Activated T-cell treated with anti-CD3 and anti-CD28 coated beads, Interleukin-2, amount 50 U/mL, for 72 hours (primary cell): ENCODE measurements at regions not wholly inside any gene's neighbourhood (a gene's known extent, or its start where the extent isn't known, plus 50 kb on each side); places are given as distances from the start of the nearest gene placed in this dataset.

Experiments
- ATAC-seq, 2 donors: fragments of 150-1000 bp; cut with Tn5 transposase; replicated peaks in 1 of 2; 2 replicates each; pipeline ENCODE4 v1.10.0; 2021; ENCODE audit warnings: moderate library complexity in 2 of 2, mild to moderate bottlenecking in 1 of 2
- DNase-seq, 2 donors: peaks; one replicate each; pipeline ENCODE4 v3.0.0; 2021 to 2022; ENCODE audit warnings: mixed read lengths in 1 of 2
- H3K27ac Mint-ChIP-seq: one replicate; pipeline ENCODE4 v1.8.0; 2022; ENCODE audit warnings: mild to moderate bottlenecking, moderate library complexity, mixed read lengths
- H3K27me3 Mint-ChIP-seq: one replicate; pipeline ENCODE4 v1.8.0; 2022; ENCODE audit warnings: low read depth, mixed read lengths
- H3K36me3 Mint-ChIP-seq, 2 donors: one replicate each; pipeline ENCODE4 v1.8.0; 2022; ENCODE audit warnings: mixed read lengths in 2 of 2, mild to moderate bottlenecking in 1 of 2; ENCODE audit not compliant: insufficient read depth in 2 of 2
- H3K4me1 Mint-ChIP-seq: one replicate; pipeline ENCODE4 v1.8.0; 2022; ENCODE audit warnings: low read depth, mixed read lengths
- H3K4me3 Mint-ChIP-seq, 2 donors: one replicate each; pipeline ENCODE4 v1.8.0; 2022; ENCODE audit warnings: mild to moderate bottlenecking in 2 of 2, mixed read lengths in 2 of 2, moderate library complexity in 2 of 2
- H3K9me3 Mint-ChIP-seq, 2 donors: one replicate each; pipeline ENCODE4 v1.8.0; 2022; ENCODE audit warnings: mixed read lengths in 2 of 2

GRCh38 chr7:3238525-3239210, 62.4 kb upstream of the SDK1 start:
- no peak overlapping the region for H3K27ac Mint-ChIP-seq
- peaks cover 7% of the 10 kb centered on the region for H3K27me3 Mint-ChIP-seq
- H3K4me1 Mint-ChIP-seq: peaks cover 6% of the 10 kb centered on the region
- H3K4me3 Mint-ChIP-seq: no peak overlapping the region
- ATAC-seq: no peak
- H3K36me3 Mint-ChIP-seq: peaks cover 8 to 23% of the 10 kb centered on the region in 2 donors
- H3K9me3 Mint-ChIP-seq: peaks cover 14 to 15% of the 10 kb centered on the region in 2 donors
- DNase-seq: no peak

GRCh38 chr7:3239291-3239691, 61.8 kb upstream of the SDK1 start:
- peaks cover 6% of the 10 kb centered on the region for H3K4me1 Mint-ChIP-seq
- peaks cover 8 to 23% of the 10 kb centered on the region in 2 donors for H3K36me3 Mint-ChIP-seq
- DNase-seq (no peak), ATAC-seq (no peak)
- no peak overlapping the region for H3K27ac Mint-ChIP-seq
- H3K27me3 Mint-ChIP-seq: peaks cover 7% of the 10 kb centered on the region
- H3K4me3 Mint-ChIP-seq: no peak overlapping the region
- H3K9me3 Mint-ChIP-seq: peaks cover 14 to 15% of the 10 kb centered on the region in 2 donors

GRCh38 chr7:3240826-3241430, 60.1 kb upstream of the SDK1 start:
- no peak for ATAC-seq
- Mint-ChIP-seq H3K4me3 (no peak overlapping the region), H3K4me1 (peaks cover 6% of the 10 kb centered on the region), H3K9me3 (peaks cover 6 to 7% of the 10 kb centered on the region in 2 donors), H3K27me3 (no peaks in the 10 kb centered on the region), H3K27ac (no peak overlapping the region), H3K36me3 (peaks cover 0 to 12% of the 10 kb centered on the region in 2 donors)
- DNase-seq: no peak

- Mint-ChIP-seq H3K36me3 (peaks cover 2 to 10% of the 10 kb centered on the region in 2 donors), H3K9me3 (peaks cover 5 to 10% of the 10 kb centered on the region in 2 donors), H3K4me1 (peaks cover 6% of the 10 kb centered on the region), H3K27me3 (no peaks in the 10 kb centered on the region), H3K4me3 (no peak overlapping the region), H3K27ac (no peak overlapping the region)
- no peak for ATAC-seq
- no peak for DNase-seq
Observed at GRCh38 chr7:3241686-3242258, 59.3 kb upstream of the SDK1 start.

GRCh38 chr7:3242398-3242972, 58.6 kb upstream of the SDK1 start:
- no peak overlapping the region for H3K27ac Mint-ChIP-seq
- H3K27me3 Mint-ChIP-seq: no peaks in the 10 kb centered on the region
- no peak for DNase-seq
- H3K4me1 Mint-ChIP-seq: peaks cover 6% of the 10 kb centered on the region
- no peak for ATAC-seq
- no peak overlapping the region for H3K4me3 Mint-ChIP-seq
- peaks cover 4 to 9% of the 10 kb centered on the region in 2 donors for H3K36me3 Mint-ChIP-seq
- peaks cover 4 to 13% of the 10 kb centered on the region in 2 donors for H3K9me3 Mint-ChIP-seq

GRCh38 chr7:3243256-3243655, 57.8 kb upstream of the SDK1 start:
- Mint-ChIP-seq H3K27ac (no peak overlapping the region), H3K4me1 (peaks cover 1% of the 10 kb centered on the region), H3K27me3 (no peaks in the 10 kb centered on the region), H3K4me3 (no peak overlapping the region), H3K36me3 (peaks cover 4 to 8% of the 10 kb centered on the region in 2 donors), H3K9me3 (peaks cover 0 to 8% of the 10 kb centered on the region in 2 donors)
- ATAC-seq: no peak
- DNase-seq: no peak

- Mint-ChIP-seq H3K27me3 (no peaks in the 10 kb centered on the region), H3K9me3 (peaks cover 0 to 8% of the 10 kb centered on the region in 2 donors), H3K36me3 (peaks cover 4 to 8% of the 10 kb centered on the region in 2 donors), H3K27ac (no peak overlapping the region), H3K4me3 (no peak overlapping the region), H3K4me1 (no peaks in the 10 kb centered on the region)
- DNase-seq: no peak
- ATAC-seq: no peak
Observed at GRCh38 chr7:3243680-3244079, 57.4 kb upstream of the SDK1 start.

- ATAC-seq (no peak), DNase-seq (no peak)
- H3K27ac Mint-ChIP-seq: no peak overlapping the region
- H3K36me3 Mint-ChIP-seq: peaks cover 4 to 8% of the 10 kb centered on the region in 2 donors
- H3K27me3 Mint-ChIP-seq: no peaks in the 10 kb centered on the region
- H3K4me3 Mint-ChIP-seq: no peak overlapping the region
- no peaks in the 10 kb centered on the region for H3K4me1 Mint-ChIP-seq
- H3K9me3 Mint-ChIP-seq: peaks cover 0 to 8% of the 10 kb centered on the region in 2 donors
Observed at GRCh38 chr7:3244241-3244814, 56.7 kb upstream of the SDK1 start.

GRCh38 chr7:3245077-3245476, 56.0 kb upstream of the SDK1 start:
- H3K27ac Mint-ChIP-seq: no peak overlapping the region
- ATAC-seq: no peak
- H3K27me3 Mint-ChIP-seq: no peaks in the 10 kb centered on the region
- no peak overlapping the region for H3K4me3 Mint-ChIP-seq
- H3K36me3 Mint-ChIP-seq: peaks cover 4 to 8% of the 10 kb centered on the region in 2 donors
- H3K4me1 Mint-ChIP-seq: no peaks in the 10 kb centered on the region
- DNase-seq: no peak
- peaks cover 0 to 8% of the 10 kb centered on the region in 2 donors for H3K9me3 Mint-ChIP-seq

GRCh38 chr7:3245721-3246120, 55.3 kb upstream of the SDK1 start:
- H3K4me1 Mint-ChIP-seq: peaks cover under 1% of the 10 kb centered on the region
- H3K27me3 Mint-ChIP-seq: no peaks in the 10 kb centered on the region
- ATAC-seq: no peak
- peaks cover 4 to 8% of the 10 kb centered on the region in 2 donors for H3K36me3 Mint-ChIP-seq
- DNase-seq: no peak
- no peak overlapping the region for H3K4me3 Mint-ChIP-seq
- H3K27ac Mint-ChIP-seq: no peak overlapping the region
- H3K9me3 Mint-ChIP-seq: peaks cover 0 to 8% of the 10 kb centered on the region in 2 donors

GRCh38 chr7:3246127-3246526, 54.9 kb upstream of the SDK1 start:
- Mint-ChIP-seq H3K4me1 (peaks cover 5% of the 10 kb centered on the region), H3K9me3 (peaks cover 0 to 8% of the 10 kb centered on the region in 2 donors), H3K27ac (no peak overlapping the region), H3K4me3 (no peak overlapping the region), H3K36me3 (peaks cover 4 to 8% of the 10 kb centered on the region in 2 donors), H3K27me3 (no peaks in the 10 kb centered on the region)
- ATAC-seq: no peak
- DNase-seq: no peak

GRCh38 chr7:3246651-3247050, 54.4 kb upstream of the SDK1 start:
- no peak for ATAC-seq
- peaks cover 4 to 8% of the 10 kb centered on the region in 2 donors for H3K36me3 Mint-ChIP-seq
- no peak overlapping the region for H3K27ac Mint-ChIP-seq
- H3K27me3 Mint-ChIP-seq: no peaks in the 10 kb centered on the region
- peaks cover 5% of the 10 kb centered on the region for H3K4me1 Mint-ChIP-seq
- H3K4me3 Mint-ChIP-seq: no peak overlapping the region
- no peak for DNase-seq
- peaks cover 0 to 8% of the 10 kb centered on the region in 2 donors for H3K9me3 Mint-ChIP-seq

GRCh38 chr7:3250725-3251124, 50.3 kb upstream of the SDK1 start:
- DNase-seq: peak; percentile 29 to 44
- H3K27me3 Mint-ChIP-seq: peaks cover 18% of the 10 kb centered on the region
- H3K9me3 Mint-ChIP-seq: peaks cover 0 to 8% of the 10 kb centered on the region in 2 donors
- peak overlapping the region in 1 of 2 donors; percentile 5 for H3K4me3 Mint-ChIP-seq
- no peak overlapping the region for H3K27ac Mint-ChIP-seq
- peaks cover 4 to 8% of the 10 kb centered on the region in 2 donors for H3K36me3 Mint-ChIP-seq
- peaks cover 5% of the 10 kb centered on the region for H3K4me1 Mint-ChIP-seq
- peak; percentile 93 to 98 for ATAC-seq
